Testis (tissue), 2 donors: ENCODE measurements at regions not wholly inside any gene's neighbourhood (a gene's known extent, or its start where the extent isn't known, plus 50 kb on each side); places are given as distances from the start of the nearest gene placed in this dataset.

ENCODE experiments used
- DNase-seq: peaks from one replicate; pipeline ENCODE4 v3.0.0-alpha.2; 2019
- H3K27ac ChIP-seq, 2 donors: fragments of 200-600 bp; sonication (generic); one replicate each; pipeline ENCODE4 v1.5.1; 2019
- H3K27me3 ChIP-seq: fragments of 200-600 bp; sonication (generic); one replicate; pipeline ENCODE4 v1.5.1; 2019
- H3K36me3 ChIP-seq: fragments of 200-600 bp; sonication (generic); one replicate; pipeline ENCODE4 v1.5.1; 2017; ENCODE audit warnings: low read depth; ENCODE audit errors: missing control alignments
- H3K4me1 ChIP-seq: fragments of 200-600 bp; sonication (generic); one replicate; pipeline ENCODE4 v1.5.1; 2019
- H3K4me3 ChIP-seq, 2 donors: fragments of 200-600 bp; sonication (generic); one replicate each; pipeline ENCODE4 v1.5.1; 2017 to 2019
- H3K9me3 ChIP-seq: fragments of 200-600 bp; sonication (generic); one replicate; pipeline ENCODE4 v1.5.1; 2017
- CTCF ChIP-seq, 3 experiments: fragments of 450-650 bp in 2 of 3; fragments of 200-600 bp in 1 of 3; sonication (generic) in 1 of 3; IDR thresholded peaks; one replicate each; pipeline ENCODE4 v1.5.1; 2016 to 2019; ENCODE audit warnings: antibody characterized with exemption in 3 of 3, mild to moderate bottlenecking in 2 of 3, moderate library complexity in 1 of 3
- POLR2A ChIP-seq: fragments of 450-650 bp; IDR thresholded peaks from one replicate; pipeline ENCODE4 v1.6.1; 2017; ENCODE audit warnings: antibody characterized with exemption, mild to moderate bottlenecking, moderate library complexity
- WGBS, 2 donors: methylation state at CpG; one replicate each; pipeline ENCODE4 v1.1.5; 2018; 5-methylcytosine and 5-hydroxymethylcytosine counted together
- intact Hi-C: fragments of 100-400 bp; cut with DNase I; formaldehyde crosslinking; loops from one replicate; pipeline ENCODE4 v1.15.1; 2023; ENCODE audit warnings: low total_unique reads

GRCh38 chr11:134691985-134692384 lies 279.9 kb upstream of the B3GAT1 start:
- intact Hi-C loops, result no loop called here
- Histone ChIP-seq H3K4me3 (no peak overlapping the region), H3K36me3 (no peaks in the 10 kb centered on the region), H3K27me3 (no peaks in the 10 kb centered on the region), H3K4me1 (no peaks in the 10 kb centered on the region), H3K27ac (no peak overlapping the region), H3K9me3 (no peaks in the 10 kb centered on the region)
- no peak for DNase-seq
- WGBS, 2 donors, result 81 to 88% methylated on average over 6 of the region's 6 CpGs
- TF ChIP-seq POLR2A, result no peak
- TF ChIP-seq CTCF (IDR thresholded peaks at IDR 0.05), result no peak

- DNase-seq, result no peak
- H3K4me1 ChIP-seq, result no peaks in the 10 kb centered on the region
- no peak overlapping the region for H3K4me3 ChIP-seq
- intact Hi-C loops, result no loop called here
- no peaks in the 10 kb centered on the region for H3K9me3 ChIP-seq
- 68 to 70% methylated on average over 13 of the region's 13 CpGs for WGBS, 2 donors
- H3K27me3 ChIP-seq, result no peaks in the 10 kb centered on the region
- no peak overlapping the region for H3K27ac ChIP-seq
- TF ChIP-seq POLR2A (no peak), CTCF (IDR thresholded peaks at IDR 0.05) (no peak)
- no peaks in the 10 kb centered on the region for H3K36me3 ChIP-seq
Measured at GRCh38 chr11:134691295-134691873, 279.3 kb upstream of the B3GAT1 start.

- intact Hi-C loops, result no loop called here
- Histone ChIP-seq H3K27me3 (no peaks in the 10 kb centered on the region), H3K36me3 (no peaks in the 10 kb centered on the region), H3K9me3 (no peaks in the 10 kb centered on the region), H3K4me3 (no peak overlapping the region), H3K27ac (no peak overlapping the region), H3K4me1 (no peaks in the 10 kb centered on the region)
- TF ChIP-seq CTCF (IDR thresholded peaks at IDR 0.05), result no peak
- TF ChIP-seq POLR2A, result no peak
- WGBS, 2 donors, result 79 to 89% methylated on average over 2 of the region's 2 CpGs
- DNase-seq, result no peak
Measured at GRCh38 chr11:134689886-134690285, 277.8 kb upstream of the B3GAT1 start.

GRCh38 chr11:134687548-134687947 lies 275.5 kb upstream of the B3GAT1 start:
- no peaks in the 10 kb centered on the region for H3K9me3 ChIP-seq
- no peak for DNase-seq
- H3K4me1 ChIP-seq, result no peaks in the 10 kb centered on the region
- no peaks in the 10 kb centered on the region for H3K36me3 ChIP-seq
- H3K27me3 ChIP-seq, result no peaks in the 10 kb centered on the region
- WGBS, 2 donors, result 55 to 61% methylated on average over 2 of the region's 2 CpGs
- no peak overlapping the region for H3K4me3 ChIP-seq
- no peak for TF ChIP-seq POLR2A
- no peak for TF ChIP-seq CTCF (IDR thresholded peaks at IDR 0.05)
- intact Hi-C loops, result no loop called here
- no peak overlapping the region for H3K27ac ChIP-seq

- Histone ChIP-seq H3K36me3 (no peaks in the 10 kb centered on the region), H3K4me1 (no peaks in the 10 kb centered on the region), H3K27me3 (no peaks in the 10 kb centered on the region), H3K9me3 (no peaks in the 10 kb centered on the region), H3K27ac (no peak overlapping the region), H3K4me3 (no peak overlapping the region)
- intact Hi-C loops, result no loop called here
- TF ChIP-seq CTCF (IDR thresholded peaks at IDR 0.05), result no peak
- no peak for TF ChIP-seq POLR2A
- no peak for DNase-seq
- WGBS, 2 donors, result 37 to 54% methylated on average over 6 of the region's 6 CpGs
Measured at GRCh38 chr11:134686460-134687061, 274.5 kb upstream of the B3GAT1 start.
